Stimulated activated naive CD4-positive, alpha-beta T cell (primary cell): ENCODE measurements at regions not wholly inside any gene's neighbourhood (a gene's known extent, or its start where the extent isn't known, plus 50 kb on each side); places are given as distances from the start of the nearest gene placed in this dataset.

Source experiments
- DNase-seq, 6 experiments: peaks; one replicate each; lab custom pipeline; 2025; lab: John Stamatoyannopoulos, UW

- no peak for DNase-seq
Measured at GRCh38 chr7:67422601-67423000, 426.0 kb downstream of the TYW1 start.

- DNase-seq: no peak
Measured at GRCh38 chr7:67423065-67423464, 426.4 kb downstream of the TYW1 start.

GRCh38 chr7:67426654-67427053 is 430.0 kb downstream of the TYW1 start:
- DNase-seq: no peak

GRCh38 chr7:67429735-67430134 is 433.1 kb downstream of the TYW1 start:
- DNase-seq: no peak

- no peak for DNase-seq
Measured at GRCh38 chr7:67432536-67433234, 436.1 kb downstream of the TYW1 start.

- DNase-seq: no peak
Measured at GRCh38 chr7:67435894-67436535, 439.4 kb downstream of the TYW1 start.

- DNase-seq: no peak
Measured at GRCh38 chr7:67438198-67438882, 441.7 kb downstream of the TYW1 start.

- DNase-seq: no peak
Measured at GRCh38 chr7:67438913-67439505, 442.4 kb downstream of the TYW1 start.

- no peak for DNase-seq
Measured at GRCh38 chr7:67440321-67440720, 443.7 kb downstream of the TYW1 start.

- DNase-seq: no peak
Measured at GRCh38 chr7:67445728-67446127, 449.1 kb downstream of the TYW1 start.

GRCh38 chr7:67447297-67447696 is 450.7 kb downstream of the TYW1 start:
- DNase-seq: no peak

- DNase-seq: no peak
Measured at GRCh38 chr7:67448271-67448670, 451.6 kb downstream of the TYW1 start.

- no peak for DNase-seq
Measured at GRCh38 chr7:67450171-67450570, 453.5 kb downstream of the TYW1 start.

- no peak for DNase-seq
Measured at GRCh38 chr7:67451306-67451705, 454.7 kb downstream of the TYW1 start.

- no peak for DNase-seq
Measured at GRCh38 chr7:67452516-67453026, 455.9 kb downstream of the TYW1 start.

- no peak for DNase-seq
Measured at GRCh38 chr7:67453580-67454380, 457.1 kb downstream of the TYW1 start.

- no peak for DNase-seq
Measured at GRCh38 chr7:67455508-67455907, 458.9 kb downstream of the TYW1 start.

GRCh38 chr7:67462781-67463191 is 466.2 kb downstream of the TYW1 start:
- no peak for DNase-seq

- no peak for DNase-seq
Measured at GRCh38 chr7:67463316-67463715, 466.7 kb downstream of the TYW1 start.

- DNase-seq: no peak
Measured at GRCh38 chr7:67463983-67464382, 467.4 kb downstream of the TYW1 start.

- no peak for DNase-seq
Measured at GRCh38 chr7:67466109-67466508, 469.5 kb downstream of the TYW1 start.

- no peak for DNase-seq
Measured at GRCh38 chr7:67470256-67470751, 473.7 kb downstream of the TYW1 start.
